ENCODE measurements at regions not wholly inside any gene's neighbourhood (a gene's known extent, or its start where the extent isn't known, plus 50 kb on each side); places are given as distances from the start of the nearest gene placed in this dataset.

DNA sequence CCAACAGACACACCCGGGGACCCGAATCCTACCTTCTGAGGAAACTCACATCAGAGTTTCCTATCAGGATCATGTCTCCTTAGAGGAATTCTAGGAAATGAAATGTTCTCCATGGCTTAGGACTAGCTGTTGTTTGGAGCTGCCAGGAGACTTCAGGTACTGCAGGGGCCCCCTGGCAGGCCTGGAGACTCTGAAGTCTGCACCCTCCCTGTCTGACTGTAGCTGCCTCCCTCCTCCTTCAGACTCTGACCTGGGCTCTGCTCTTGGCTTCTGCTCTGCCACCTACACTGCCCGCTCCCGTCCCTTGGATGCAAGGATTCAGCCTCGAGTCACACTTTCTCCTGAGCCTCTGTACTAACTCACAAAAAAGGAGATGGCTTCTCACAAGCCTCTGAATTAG lies 232.8 kb downstream of the INHBA start:
- no peak for DNase-seq (ENCODE audit: low read depth in 2 of 2)

DNA sequence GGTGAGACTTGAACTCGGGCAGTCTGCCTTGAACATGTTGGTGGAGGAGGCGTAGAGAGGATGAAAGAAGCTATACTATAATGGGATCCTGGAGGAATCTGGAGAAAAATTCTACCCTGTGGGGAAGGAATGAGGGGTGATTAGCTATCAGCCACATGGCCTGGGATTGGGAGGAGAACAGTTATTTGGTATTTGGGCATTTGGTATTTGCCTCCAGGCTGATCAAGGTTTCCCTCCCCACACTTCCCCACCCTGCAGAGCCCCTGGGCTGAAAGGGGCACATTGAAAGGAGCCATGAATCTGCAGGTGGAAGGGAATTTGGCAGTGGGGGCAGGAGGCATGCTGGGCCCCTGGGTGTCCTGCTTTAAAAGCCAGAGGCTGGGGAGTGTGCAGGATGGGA lies 235.3 kb downstream of the INHBA start:
- no peak for DNase-seq (ENCODE audit: low read depth in 2 of 2)

DNA sequence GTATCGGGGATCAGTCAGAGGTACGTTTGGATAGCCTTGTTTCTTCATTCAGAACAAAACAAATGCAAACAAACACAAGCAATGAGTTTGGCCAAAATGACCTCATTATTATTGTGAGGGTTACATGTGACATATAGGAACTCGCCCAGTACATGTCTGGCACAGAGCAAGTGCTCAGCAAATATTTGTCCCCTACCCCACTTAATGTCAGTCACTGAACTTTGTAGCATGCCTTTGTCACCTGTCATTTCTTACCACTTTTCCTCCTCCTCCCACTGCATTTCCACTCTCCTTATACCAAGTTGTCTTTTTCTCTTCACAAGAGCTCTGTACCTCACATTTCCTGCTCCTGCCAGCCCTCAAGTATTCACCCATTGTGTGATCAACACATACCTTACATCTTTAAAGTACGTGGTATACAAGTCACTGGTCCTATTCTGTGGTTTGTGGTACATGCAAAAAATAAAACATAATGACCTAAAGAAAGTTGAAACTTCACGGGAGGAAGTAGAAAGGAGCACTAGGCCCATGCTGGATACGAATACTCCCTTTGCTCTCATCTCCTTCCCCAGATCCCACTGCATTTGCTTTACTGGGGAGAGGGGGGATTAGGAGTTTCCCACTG lies 236.0 kb downstream of the INHBA start:
- DNase-seq (ENCODE audit: low read depth in 2 of 2) = no peak

- DNase-seq (ENCODE audit: low read depth in 2 of 2) = no peak
Measured at GRCh38 chr7:41465571-41465970, 237.3 kb downstream of the INHBA start.

GRCh38 chr7:41463770-41464470 lies 239.0 kb downstream of the INHBA start:
- DNase-seq (ENCODE audit: low read depth in 2 of 2) = no peak

DNA sequence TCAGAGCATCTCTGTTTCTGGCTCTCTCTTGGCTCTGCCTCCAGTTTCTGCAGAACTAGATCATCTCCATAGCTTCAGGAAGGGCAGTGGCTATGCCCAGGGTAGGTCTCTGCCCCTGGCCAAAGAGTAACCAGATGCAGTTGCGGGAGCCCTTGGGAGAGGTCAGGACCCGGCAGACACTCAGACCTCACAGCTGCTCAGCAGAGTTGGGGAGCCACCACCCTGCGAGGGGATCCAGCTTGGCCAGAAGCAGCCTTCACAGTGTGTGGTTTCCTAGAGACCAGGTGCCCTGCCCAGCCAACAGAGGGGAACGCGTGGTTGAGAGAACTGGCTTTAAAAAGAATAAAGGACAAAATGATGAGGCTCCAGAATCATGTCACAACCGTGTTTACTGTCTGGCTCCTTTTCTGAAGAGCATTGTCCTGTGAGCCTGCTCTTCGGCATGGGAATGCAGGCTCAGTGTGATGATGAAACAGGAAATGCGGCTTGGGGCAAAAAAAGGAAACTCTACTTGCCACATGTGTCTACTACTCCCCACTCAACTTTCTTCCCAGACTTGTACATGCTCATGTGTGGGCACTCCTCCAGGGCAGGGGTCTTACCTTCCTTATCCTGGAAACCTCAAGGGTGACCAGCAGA lies 243.1 kb downstream of the INHBA start:
- no peak for DNase-seq (ENCODE audit: low read depth in 2 of 2)

DNA sequence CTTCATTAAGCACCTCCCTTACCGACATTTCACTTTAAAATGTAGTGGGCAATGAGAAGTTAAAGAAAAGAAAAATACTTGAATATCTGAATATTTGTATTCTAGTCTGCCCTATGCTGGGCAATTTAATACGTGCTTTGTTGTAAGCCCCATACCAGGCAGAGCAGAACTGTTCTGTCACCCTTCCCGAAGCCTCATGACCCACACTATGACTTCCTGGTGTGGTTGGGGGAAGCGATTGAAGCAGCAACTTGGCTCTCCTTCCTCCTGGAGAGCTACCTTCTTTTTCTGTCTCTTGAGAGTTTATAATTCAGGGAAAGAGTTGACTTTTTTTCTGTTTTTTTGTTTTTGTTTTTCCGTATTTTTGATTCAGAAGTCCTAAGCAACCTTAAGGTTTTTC lies 243.7 kb downstream of the INHBA start:
- no peak for DNase-seq (ENCODE audit: low read depth in 2 of 2)

- DNase-seq (ENCODE audit: low read depth in 2 of 2) = no peak
Measured at GRCh38 chr7:41457832-41458437, 245.0 kb downstream of the INHBA start.

DNA sequence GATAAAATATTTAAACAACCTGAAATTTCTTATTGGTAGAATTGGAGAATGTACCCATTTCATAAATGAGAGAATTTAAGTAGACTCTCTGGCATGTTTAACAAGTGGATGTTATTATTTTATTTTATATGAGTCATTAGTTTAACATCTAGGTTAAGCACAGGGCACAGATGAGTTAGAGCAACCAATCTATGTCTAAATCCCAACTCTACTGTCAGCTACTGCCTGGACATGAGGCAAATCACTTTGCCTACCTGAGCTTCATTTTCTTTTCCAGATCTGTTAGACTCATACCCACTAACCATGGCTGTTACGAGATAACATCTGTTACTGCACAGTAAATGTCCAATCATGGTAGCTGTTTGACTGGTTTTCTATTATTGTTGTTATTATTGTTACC lies 251.1 kb downstream of the INHBA start:
- no peak for DNase-seq (ENCODE audit: low read depth in 2 of 2)

GRCh38 chr7:41449694-41450093 lies 253.2 kb downstream of the INHBA start:
- no peak for DNase-seq (ENCODE audit: low read depth in 2 of 2)

DNA sequence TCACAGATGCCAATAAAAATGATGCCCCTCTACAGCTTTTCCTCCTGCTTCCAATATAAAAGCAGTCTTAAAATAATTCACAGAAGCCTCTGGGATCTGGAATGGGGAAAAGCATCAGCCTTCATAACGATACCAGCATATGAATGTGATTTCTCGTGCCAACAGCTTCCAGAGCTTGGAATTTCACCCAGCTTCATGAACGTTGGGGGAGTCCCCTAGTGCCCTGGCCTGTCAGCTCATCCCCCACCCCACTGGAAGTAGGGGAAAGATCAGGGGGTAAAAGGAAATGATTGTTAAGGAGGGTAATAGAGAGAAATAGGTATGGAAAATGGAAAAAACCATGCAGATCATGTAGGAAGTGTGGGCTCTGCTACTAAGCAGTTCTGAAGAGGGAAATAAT lies 253.6 kb downstream of the INHBA start:
- no peak for DNase-seq (ENCODE audit: low read depth in 2 of 2)

DNA sequence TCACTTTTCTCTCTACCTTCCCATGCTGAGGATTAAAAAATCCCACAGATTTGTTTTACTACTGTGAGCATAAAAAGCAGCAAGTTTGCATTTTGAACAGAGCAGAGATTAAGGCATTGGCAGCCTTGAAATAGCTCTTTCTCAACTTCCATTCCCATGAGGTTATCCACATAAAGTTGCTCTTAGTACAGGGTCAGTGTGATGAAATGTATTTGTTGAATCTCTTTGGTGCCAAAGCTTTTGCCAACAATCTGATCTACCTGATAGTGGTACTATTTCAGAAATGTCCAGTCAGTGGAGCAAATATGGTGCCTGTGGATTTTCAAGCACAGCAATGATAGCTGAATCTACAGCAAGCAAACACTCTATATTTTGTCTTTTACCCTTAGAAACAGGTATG lies 254.8 kb downstream of the INHBA start:
- DNase-seq (ENCODE audit: low read depth in 2 of 2) = no peak

DNA sequence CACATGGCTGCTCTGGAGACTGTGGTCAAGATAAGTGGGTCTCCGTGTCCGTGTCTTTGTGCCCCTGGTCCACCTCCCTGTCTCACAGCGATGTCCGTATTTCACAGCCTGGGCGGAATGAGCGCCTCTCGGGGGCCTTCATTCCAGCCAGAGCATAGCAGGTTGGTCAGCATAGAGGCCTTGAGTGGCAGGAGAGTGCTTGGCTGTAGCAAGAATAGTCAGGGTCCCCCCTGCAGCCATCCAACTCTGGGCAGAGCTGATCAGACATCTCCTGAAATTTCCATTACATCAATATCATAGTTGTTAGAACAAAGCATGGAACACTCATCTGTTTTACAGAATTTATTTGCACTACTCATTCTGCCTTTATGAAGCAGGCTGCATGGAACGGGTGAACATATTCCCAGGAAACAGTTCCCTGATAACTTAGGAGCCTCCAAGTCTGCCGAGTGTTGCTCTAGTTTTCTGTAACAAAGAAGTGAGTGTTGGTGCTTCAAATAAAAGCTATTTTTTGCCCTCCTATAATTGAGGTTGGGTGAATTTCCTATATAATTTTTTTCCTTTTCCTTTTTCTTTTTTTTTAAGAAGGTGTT lies 255.3 kb downstream of the INHBA start:
- no peak for DNase-seq (ENCODE audit: low read depth in 2 of 2)

- peak; percentile 55 to 60 for DNase-seq (ENCODE audit: low read depth in 2 of 2)
Measured at GRCh38 chr7:41446606-41447449, 256.1 kb downstream of the INHBA start.

DNA sequence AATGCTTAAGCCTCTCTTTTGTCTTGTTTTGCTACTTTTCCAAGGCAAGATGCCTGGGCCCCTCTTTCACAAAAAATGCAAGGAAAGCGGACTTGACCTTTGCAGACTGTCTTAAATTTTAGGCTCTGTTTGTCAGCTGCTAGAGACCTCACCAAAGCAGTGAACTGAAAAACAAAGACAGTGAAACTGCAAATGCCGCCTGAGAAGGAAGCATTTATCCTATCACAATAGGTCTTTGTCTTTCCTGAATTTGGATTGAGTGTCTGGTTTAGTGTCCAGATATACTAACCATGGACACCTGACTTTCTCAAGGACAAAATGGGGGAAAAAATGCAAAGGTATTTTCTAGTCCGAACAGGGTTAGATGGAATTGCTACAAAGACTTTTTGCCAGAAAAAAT lies 256.9 kb downstream of the INHBA start:
- no peak for DNase-seq (ENCODE audit: low read depth in 2 of 2)

DNA sequence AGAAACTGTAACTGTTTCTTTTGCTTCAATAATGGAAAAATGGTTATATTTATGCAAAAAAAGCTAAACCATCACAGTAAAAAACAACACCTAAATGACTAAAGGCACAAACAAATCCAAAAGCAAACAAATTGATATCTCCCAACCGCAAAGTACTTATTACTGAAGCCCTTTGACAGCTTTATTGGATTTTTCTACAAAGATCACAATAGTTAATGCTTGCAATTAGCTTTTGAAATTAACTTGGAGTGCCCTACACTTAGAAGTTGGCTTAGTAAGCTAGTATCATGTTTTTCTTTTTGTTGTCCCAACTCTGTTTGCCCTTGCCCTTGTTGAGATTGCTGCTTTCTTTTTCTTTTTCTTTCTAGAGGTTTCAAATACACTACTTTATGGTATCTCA lies 257.5 kb downstream of the INHBA start:
- DNase-seq (ENCODE audit: low read depth in 2 of 2) = no peak

DNA sequence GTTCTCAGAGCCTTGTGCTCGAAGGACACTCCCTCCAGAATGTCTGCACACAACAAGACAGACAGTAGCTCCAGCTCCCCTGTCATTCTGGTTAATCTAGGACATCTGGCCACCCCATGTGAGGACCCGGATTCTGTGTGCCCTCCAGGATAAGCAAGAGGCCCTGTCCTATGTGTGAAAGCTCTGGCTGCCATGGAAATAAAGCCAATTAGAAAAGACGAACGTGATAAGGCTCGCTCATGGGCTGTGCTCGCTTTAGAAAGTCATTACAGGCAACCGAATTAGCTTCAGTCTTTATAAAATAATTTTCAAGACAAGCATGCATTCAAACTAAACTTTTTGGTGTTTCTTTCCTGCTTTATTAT lies 263.4 kb downstream of the INHBA start:
- no peak for DNase-seq (ENCODE audit: low read depth in 2 of 2)

DNA sequence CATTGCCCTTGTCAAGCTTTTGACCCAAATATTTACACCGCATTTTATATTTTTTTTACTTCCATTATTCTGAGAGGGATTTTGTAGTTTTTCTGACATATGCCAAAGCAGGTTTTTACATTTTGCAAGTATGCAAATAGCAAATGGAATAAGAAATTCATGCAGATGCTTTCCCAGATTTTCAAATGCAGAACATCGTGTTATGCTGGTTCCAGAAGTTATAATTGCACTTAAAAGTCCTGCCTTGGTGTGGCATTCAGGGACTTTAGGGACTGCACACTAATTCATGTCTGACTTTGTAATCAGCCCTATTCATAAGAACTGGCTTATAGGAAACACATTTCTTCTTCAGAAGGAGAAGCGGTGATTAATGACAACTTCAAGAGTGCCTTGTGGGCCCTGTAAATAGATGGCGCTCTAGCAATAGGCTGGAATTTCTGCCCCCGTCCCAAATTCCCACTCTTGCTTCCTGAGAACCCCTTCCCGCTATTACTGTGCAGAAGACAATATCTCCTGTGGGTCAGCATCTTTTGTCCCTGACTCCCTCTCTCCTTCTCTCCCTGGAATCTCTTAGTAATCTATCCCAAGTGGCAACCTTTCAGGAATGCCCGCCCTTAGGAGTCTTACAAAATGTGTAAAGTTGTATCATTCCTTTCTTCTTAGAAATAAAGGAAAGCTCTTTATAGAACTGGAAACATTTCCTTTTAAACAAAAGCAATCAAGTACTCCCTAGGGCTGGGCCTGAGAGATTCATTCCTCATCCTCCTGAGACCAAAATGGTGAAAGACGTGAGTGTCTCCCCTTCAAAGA lies 264.0 kb downstream of the INHBA start:
- DNase-seq (ENCODE audit: low read depth in 2 of 2) = no peak

GRCh38 chr7:41437257-41438196 lies 265.4 kb downstream of the INHBA start:
- DNase-seq (ENCODE audit: low read depth in 2 of 2) = no peak

- DNase-seq (ENCODE audit: low read depth in 2 of 2) = no peak
Measured at GRCh38 chr7:41436139-41436538, 266.8 kb downstream of the INHBA start.

Data from fibroblast of skin of left quadriceps (primary cell).